BLaER1 treated with 17β-estradiol and CSF1 and Interleukin-3, amounts not matched to agents 10 nM and 100 nM (cell line): ENCODE measurements at regions not wholly inside any gene's neighbourhood (a gene's known extent, or its start where the extent isn't known, plus 50 kb on each side); places are given as distances from the start of the nearest gene placed in this dataset.
"Not testable (repeated sequence)": the region's sequence is repeated elsewhere in the genome, so short reads cannot be mapped to it uniquely, and the experiment has no call there.

Experiments used
- H3K27ac ChIP-seq, 11 experiments: shearing (Covaris generic); formaldehyde crosslinking; 2 replicates each; pipeline ENCODE4 v1.8.1; 2022
- H3K27me3 ChIP-seq, 11 experiments: shearing (Covaris generic); formaldehyde crosslinking; 2 replicates each; pipeline ENCODE4 v1.8.1; 2022
- H3K36me3 ChIP-seq, 11 experiments: shearing (Covaris generic); formaldehyde crosslinking; 2 replicates each; pipeline ENCODE4 v1.8.1; 2022
- H3K4me1 ChIP-seq, 10 experiments: shearing (Covaris generic); formaldehyde crosslinking; 2 replicates each; pipeline ENCODE4 v1.8.1; 2022
- H3K4me2 ChIP-seq, 11 experiments: shearing (Covaris generic); formaldehyde crosslinking; 2 replicates each; pipeline ENCODE4 v1.8.1; 2022
- H3K4me3 ChIP-seq, 10 experiments: shearing (Covaris generic); formaldehyde crosslinking; 2 replicates each; pipeline ENCODE4 v1.8.1; 2022
- H3K9ac ChIP-seq, 11 experiments: shearing (Covaris generic); formaldehyde crosslinking; 2 replicates each; pipeline ENCODE4 v1.8.1; 2022
- H3K9me3 ChIP-seq, 11 experiments: shearing (Covaris generic); formaldehyde crosslinking; replicated peaks in 1 of 11; 2 replicates each; pipeline ENCODE4 v1.8.1; 2022
- H4K20me1 ChIP-seq, 11 experiments: shearing (Covaris generic); formaldehyde crosslinking; 2 replicates each; pipeline ENCODE4 v1.8.1; 2022
- Cebpa-rat ChIP-seq, 11 experiments: shearing (Covaris generic); IDR thresholded peaks; 2 replicates each; pipeline ENCODE4 v1.8.1; 2022

GRCh38 chr6:61622601-61623000, 663.4 kb downstream of the KHDRBS2 start:
- Histone ChIP-seq H3K36me3 (no peaks in the 10 kb centered on the region), H4K20me1 (no peaks in the 10 kb centered on the region), H3K4me3 (no peak overlapping the region), H3K9ac (no peak overlapping the region), H3K9me3 (no peaks in the 10 kb centered on the region), H3K27ac (no peak overlapping the region), H3K4me2 (no peak overlapping the region), H3K27me3 (no peaks in the 10 kb centered on the region), H3K4me1 (no peaks in the 10 kb centered on the region)
- TF ChIP-seq Cebpa-rat (IDR thresholded peaks at IDR 0.05) = no peak

GRCh38 chr6:61614119-61614518, 671.9 kb downstream of the KHDRBS2 start:
- no peak overlapping the region for H3K27ac ChIP-seq
- no peaks in the 10 kb centered on the region for H3K4me1 ChIP-seq
- TF ChIP-seq Cebpa-rat (IDR thresholded peaks at IDR 0.05) = no peak
- H3K36me3 ChIP-seq = no peaks in the 10 kb centered on the region
- no peak overlapping the region for H3K4me2 ChIP-seq
- no peaks in the 10 kb centered on the region for H4K20me1 ChIP-seq
- no peaks in the 10 kb centered on the region for H3K27me3 ChIP-seq
- no peaks in the 10 kb centered on the region for H3K9me3 ChIP-seq
- no peak overlapping the region for H3K4me3 ChIP-seq
- no peak overlapping the region for H3K9ac ChIP-seq

- Histone ChIP-seq H3K27me3 (no peaks in the 10 kb centered on the region), H3K4me2 (no peak overlapping the region), H3K9ac (no peak overlapping the region), H3K27ac (no peak overlapping the region), H3K4me1 (no peaks in the 10 kb centered on the region), H3K36me3 (no peaks in the 10 kb centered on the region), H3K9me3 (no peaks in the 10 kb centered on the region), H3K4me3 (no peak overlapping the region), H4K20me1 (no peaks in the 10 kb centered on the region)
- no peak for TF ChIP-seq Cebpa-rat (IDR thresholded peaks at IDR 0.05)
These were observed 679.5 kb downstream of the KHDRBS2 start for GRCh38 chr6:61606500-61606899.

GRCh38 chr6:61605851-61606250, 680.2 kb downstream of the KHDRBS2 start:
- H3K4me3 ChIP-seq, H4K20me1 ChIP-seq, H3K27me3 ChIP-seq, H3K4me1 ChIP-seq, H3K4me2 ChIP-seq, H3K36me3 ChIP-seq, H3K9ac ChIP-seq, H3K27ac ChIP-seq, H3K9me3 ChIP-seq: not testable (repeated sequence)

- H3K9ac ChIP-seq, H4K20me1 ChIP-seq, H3K4me1 ChIP-seq, H3K4me2 ChIP-seq, H3K36me3 ChIP-seq, H3K4me3 ChIP-seq, H3K9me3 ChIP-seq, H3K27ac ChIP-seq, H3K27me3 ChIP-seq: not testable (repeated sequence)
These were observed 683.9 kb downstream of the KHDRBS2 start for GRCh38 chr6:61602171-61602570.

GRCh38 chr6:61592238-61592637, 693.8 kb downstream of the KHDRBS2 start:
- Histone ChIP-seq H3K36me3 (no peaks in the 10 kb centered on the region), H3K9ac (no peak overlapping the region), H3K4me3 (no peak overlapping the region), H3K4me2 (no peak overlapping the region), H4K20me1 (no peaks in the 10 kb centered on the region), H3K27ac (no peak overlapping the region), H3K27me3 (no peaks in the 10 kb centered on the region), H3K4me1 (no peaks in the 10 kb centered on the region), H3K9me3 (no peaks in the 10 kb centered on the region)
- no peak for TF ChIP-seq Cebpa-rat (IDR thresholded peaks at IDR 0.05)

- no peak overlapping the region for H3K4me2 ChIP-seq
- no peak overlapping the region for H3K9ac ChIP-seq
- H3K4me3 ChIP-seq = no peak overlapping the region
- no peaks in the 10 kb centered on the region for H4K20me1 ChIP-seq
- no peaks in the 10 kb centered on the region for H3K27me3 ChIP-seq
- no peak overlapping the region for H3K27ac ChIP-seq
- no peaks in the 10 kb centered on the region for H3K9me3 ChIP-seq
- TF ChIP-seq Cebpa-rat (IDR thresholded peaks at IDR 0.05) = no peak
- no peaks in the 10 kb centered on the region for H3K36me3 ChIP-seq
- H3K4me1 ChIP-seq = no peaks in the 10 kb centered on the region
These were observed 699.0 kb downstream of the KHDRBS2 start for GRCh38 chr6:61586934-61587537.

GRCh38 chr6:61585504-61585903, 700.5 kb downstream of the KHDRBS2 start:
- H3K4me2 ChIP-seq = no peak overlapping the region
- no peaks in the 10 kb centered on the region for H3K27me3 ChIP-seq
- H3K9ac ChIP-seq = no peak overlapping the region

GRCh38 chr6:61562098-61562497, 723.9 kb downstream of the KHDRBS2 start:
- TF ChIP-seq Cebpa-rat (IDR thresholded peaks at IDR 0.05) = no peak
- H3K9ac ChIP-seq = no peak overlapping the region

More at GRCh38 chr6:61585504-61585903, 700.5 kb downstream of the KHDRBS2 start:
- Histone ChIP-seq H3K4me1 (no peaks in the 10 kb centered on the region), H3K4me3 (no peak overlapping the region), H4K20me1 (no peaks in the 10 kb centered on the region), H3K9me3 (no peaks in the 10 kb centered on the region), H3K36me3 (no peaks in the 10 kb centered on the region), H3K27ac (no peak overlapping the region)
- no peak for TF ChIP-seq Cebpa-rat (IDR thresholded peaks at IDR 0.05)

GRCh38 chr6:61558796-61559195, 727.2 kb downstream of the KHDRBS2 start:
- H3K9ac ChIP-seq = no peak overlapping the region
- no peak overlapping the region for H3K4me3 ChIP-seq
- H3K36me3 ChIP-seq = no peaks in the 10 kb centered on the region
- H3K4me1 ChIP-seq = no peaks in the 10 kb centered on the region
- H3K9me3 ChIP-seq = no peaks in the 10 kb centered on the region
- no peak for TF ChIP-seq Cebpa-rat (IDR thresholded peaks at IDR 0.05)
- no peaks in the 10 kb centered on the region for H3K27me3 ChIP-seq
- no peaks in the 10 kb centered on the region for H4K20me1 ChIP-seq
- H3K27ac ChIP-seq = no peak overlapping the region
- H3K4me2 ChIP-seq = no peak overlapping the region

More at GRCh38 chr6:61562098-61562497, 723.9 kb downstream of the KHDRBS2 start:
- Histone ChIP-seq H4K20me1 (no peaks in the 10 kb centered on the region), H3K9me3 (no peaks in the 10 kb centered on the region), H3K4me3 (no peak overlapping the region), H3K4me2 (no peak overlapping the region), H3K36me3 (no peaks in the 10 kb centered on the region), H3K4me1 (no peaks in the 10 kb centered on the region), H3K27me3 (no peaks in the 10 kb centered on the region), H3K27ac (no peak overlapping the region)
